ENCODE measurements at regions not wholly inside any gene's neighbourhood (a gene's known extent, or its start where the extent isn't known, plus 50 kb on each side); places are given as distances from the start of the nearest gene placed in this dataset.
A peak's percentile ranks its signal among the peaks of the same experiment; 100 is the strongest.

- H3K56ac ChIP-seq (ENCODE audit: low read length): no peak overlapping the region
- H2BK5ac ChIP-seq (ENCODE audit: low read length): no peak overlapping the region
- H2BK15ac ChIP-seq (replicated peaks; ENCODE audit: low read depth): no peak overlapping the region
- no peak overlapping the region for H4K8ac ChIP-seq (ENCODE audit: low read depth, low read length)
- no peak for DNase-seq
- no peak overlapping the region for H4K5ac ChIP-seq (ENCODE audit: low read length)
- H3K9ac ChIP-seq (ENCODE audit: low read length): no peak overlapping the region
- no peaks in the 10 kb centered on the region for H3K79me2 ChIP-seq (ENCODE audit: control insufficient read depth, insufficient read depth, low read length)
- no peak overlapping the region for H2BK120ac ChIP-seq (ENCODE audit: low read depth, low read length)
- no peak overlapping the region for H2AK5ac ChIP-seq (ENCODE audit: low read length)
- H3K4me3 ChIP-seq (ENCODE audit: low read length): no peak overlapping the region
- no peaks in the 10 kb centered on the region for H3K36me3 ChIP-seq (ENCODE audit: control insufficient read depth, insufficient read depth, low read length)
- no CpG with 5 or more reads among the region's 2 CpGs for WGBS (ENCODE audit: extremely low coverage, insufficient coverage, low lambda C conversion rate)
- no peak overlapping the region for H3K27ac ChIP-seq (ENCODE audit: low read depth, low read length)
- no peak overlapping the region for H3K4me2 ChIP-seq (ENCODE audit: low read length)
- H3K4me1 ChIP-seq (ENCODE audit: control insufficient read depth, low read depth, low read length): no peaks in the 10 kb centered on the region
- no peaks in the 10 kb centered on the region for H3K79me1 ChIP-seq (ENCODE audit: low read length)
- no peaks in the 10 kb centered on the region for H3K27me3 ChIP-seq (ENCODE audit: insufficient read depth, low read length, poor library complexity)
- no peak overlapping the region for H3K18ac ChIP-seq (ENCODE audit: low read length)
- H3K23ac ChIP-seq (ENCODE audit: low read length): no peak overlapping the region
- H3K4ac ChIP-seq (ENCODE audit: low read depth, low read length): no peak overlapping the region
Measured at GRCh38 chr2:11071939-11072338, 83.3 kb upstream of the SLC66A3 start.

- Histone ChIP-seq H3K36me3 (ENCODE audit: control insufficient read depth, insufficient read depth, low read length) (no peaks in the 10 kb centered on the region), H4K5ac (ENCODE audit: low read length) (no peak overlapping the region), H3K79me2 (ENCODE audit: control insufficient read depth, insufficient read depth, low read length) (no peaks in the 10 kb centered on the region), H2BK120ac (ENCODE audit: low read depth, low read length) (no peak overlapping the region), H3K56ac (ENCODE audit: low read length) (no peak overlapping the region), H3K27me3 (ENCODE audit: insufficient read depth, low read length, poor library complexity) (no peaks in the 10 kb centered on the region), H3K4ac (ENCODE audit: low read depth, low read length) (no peak overlapping the region), H3K23ac (ENCODE audit: low read length) (no peak overlapping the region), H3K27ac (ENCODE audit: low read depth, low read length) (no peak overlapping the region), H3K4me3 (ENCODE audit: low read length) (no peak overlapping the region), H3K9ac (ENCODE audit: low read length) (no peak overlapping the region), H2BK15ac (replicated peaks; ENCODE audit: low read depth) (no peak overlapping the region), H3K79me1 (ENCODE audit: low read length) (no peaks in the 10 kb centered on the region), H2BK5ac (ENCODE audit: low read length) (no peak overlapping the region), H3K18ac (ENCODE audit: low read length) (no peak overlapping the region), H4K8ac (ENCODE audit: low read depth, low read length) (no peak overlapping the region), H3K4me1 (ENCODE audit: control insufficient read depth, low read depth, low read length) (no peaks in the 10 kb centered on the region), H3K4me2 (ENCODE audit: low read length) (no peak overlapping the region), H2AK5ac (ENCODE audit: low read length) (no peak overlapping the region)
- no peak for DNase-seq
- no CpG with 5 or more reads among the region's 6 CpGs for WGBS (ENCODE audit: extremely low coverage, insufficient coverage, low lambda C conversion rate)
Measured at GRCh38 chr2:11072550-11072949, 82.7 kb upstream of the SLC66A3 start.

- Histone ChIP-seq H3K4me3 (ENCODE audit: low read length) (no peak overlapping the region), H4K5ac (ENCODE audit: low read length) (no peak overlapping the region), H3K4me2 (ENCODE audit: low read length) (no peak overlapping the region), H3K23ac (ENCODE audit: low read length) (no peak overlapping the region), H3K56ac (ENCODE audit: low read length) (peak overlapping the region; percentile 43), H4K8ac (ENCODE audit: low read depth, low read length) (no peak overlapping the region), H3K4me1 (ENCODE audit: control insufficient read depth, low read depth, low read length) (no peaks in the 10 kb centered on the region), H3K79me1 (ENCODE audit: low read length) (no peaks in the 10 kb centered on the region), H2BK15ac (replicated peaks; ENCODE audit: low read depth) (no peak overlapping the region), H2BK120ac (ENCODE audit: low read depth, low read length) (no peak overlapping the region), H3K79me2 (ENCODE audit: control insufficient read depth, insufficient read depth, low read length) (no peaks in the 10 kb centered on the region), H3K27me3 (ENCODE audit: insufficient read depth, low read length, poor library complexity) (no peaks in the 10 kb centered on the region), H3K18ac (ENCODE audit: low read length) (no peak overlapping the region), H2AK5ac (ENCODE audit: low read length) (no peak overlapping the region), H3K27ac (ENCODE audit: low read depth, low read length) (no peak overlapping the region), H2BK5ac (ENCODE audit: low read length) (no peak overlapping the region), H3K4ac (ENCODE audit: low read depth, low read length) (no peak overlapping the region), H3K36me3 (ENCODE audit: control insufficient read depth, insufficient read depth, low read length) (no peaks in the 10 kb centered on the region), H3K9ac (ENCODE audit: low read length) (peak overlapping the region; percentile 20)
- DNase-seq: peak; percentile 86
- WGBS (ENCODE audit: extremely low coverage, insufficient coverage, low lambda C conversion rate): no CpG with 5 or more reads among the region's 10 CpGs
Measured at GRCh38 chr2:11073251-11073650, 82.0 kb upstream of the SLC66A3 start.

GRCh38 chr2:11073776-11074175 lies 81.5 kb upstream of the SLC66A3 start:
- no CpG with 5 or more reads among the region's 7 CpGs for WGBS (ENCODE audit: extremely low coverage, insufficient coverage, low lambda C conversion rate)
- Histone ChIP-seq H4K5ac (ENCODE audit: low read length) (no peak overlapping the region), H2BK120ac (ENCODE audit: low read depth, low read length) (no peak overlapping the region), H3K4me3 (ENCODE audit: low read length) (no peak overlapping the region), H3K9ac (ENCODE audit: low read length) (no peak overlapping the region), H3K79me1 (ENCODE audit: low read length) (no peaks in the 10 kb centered on the region), H2BK5ac (ENCODE audit: low read length) (no peak overlapping the region), H3K4ac (ENCODE audit: low read depth, low read length) (no peak overlapping the region), H3K27me3 (ENCODE audit: insufficient read depth, low read length, poor library complexity) (no peaks in the 10 kb centered on the region), H3K23ac (ENCODE audit: low read length) (no peak overlapping the region), H3K4me1 (ENCODE audit: control insufficient read depth, low read depth, low read length) (no peaks in the 10 kb centered on the region), H2AK5ac (ENCODE audit: low read length) (no peak overlapping the region), H3K36me3 (ENCODE audit: control insufficient read depth, insufficient read depth, low read length) (no peaks in the 10 kb centered on the region), H3K4me2 (ENCODE audit: low read length) (no peak overlapping the region), H3K79me2 (ENCODE audit: control insufficient read depth, insufficient read depth, low read length) (no peaks in the 10 kb centered on the region), H4K8ac (ENCODE audit: low read depth, low read length) (no peak overlapping the region), H3K27ac (ENCODE audit: low read depth, low read length) (no peak overlapping the region), H2BK15ac (replicated peaks; ENCODE audit: low read depth) (no peak overlapping the region), H3K18ac (ENCODE audit: low read length) (no peak overlapping the region), H3K56ac (ENCODE audit: low read length) (no peak overlapping the region)
- no peak for DNase-seq

GRCh38 chr2:11074246-11074820 lies 80.9 kb upstream of the SLC66A3 start:
- H2AK5ac ChIP-seq (ENCODE audit: low read length): no peak overlapping the region
- H3K4me3 ChIP-seq (ENCODE audit: low read length): no peak overlapping the region
- H3K18ac ChIP-seq (ENCODE audit: low read length): no peak overlapping the region
- H3K27ac ChIP-seq (ENCODE audit: low read depth, low read length): no peak overlapping the region
- H3K4me2 ChIP-seq (ENCODE audit: low read length): no peak overlapping the region
- H2BK15ac ChIP-seq (replicated peaks; ENCODE audit: low read depth): no peak overlapping the region
- no peaks in the 10 kb centered on the region for H3K27me3 ChIP-seq (ENCODE audit: insufficient read depth, low read length, poor library complexity)
- WGBS (ENCODE audit: extremely low coverage, insufficient coverage, low lambda C conversion rate): no CpG with 5 or more reads among the region's 13 CpGs
- no peak overlapping the region for H3K23ac ChIP-seq (ENCODE audit: low read length)
- no peak for DNase-seq
- H2BK120ac ChIP-seq (ENCODE audit: low read depth, low read length): no peak overlapping the region
- H3K79me1 ChIP-seq (ENCODE audit: low read length): no peaks in the 10 kb centered on the region
- no peak overlapping the region for H3K9ac ChIP-seq (ENCODE audit: low read length)
- H3K56ac ChIP-seq (ENCODE audit: low read length): no peak overlapping the region
- H3K4ac ChIP-seq (ENCODE audit: low read depth, low read length): no peak overlapping the region
- no peaks in the 10 kb centered on the region for H3K4me1 ChIP-seq (ENCODE audit: control insufficient read depth, low read depth, low read length)
- no peak overlapping the region for H4K5ac ChIP-seq (ENCODE audit: low read length)
- no peak overlapping the region for H2BK5ac ChIP-seq (ENCODE audit: low read length)
- no peaks in the 10 kb centered on the region for H3K36me3 ChIP-seq (ENCODE audit: control insufficient read depth, insufficient read depth, low read length)
- H3K79me2 ChIP-seq (ENCODE audit: control insufficient read depth, insufficient read depth, low read length): no peaks in the 10 kb centered on the region
- no peak overlapping the region for H4K8ac ChIP-seq (ENCODE audit: low read depth, low read length)

GRCh38 chr2:11075221-11075620 lies 80.0 kb upstream of the SLC66A3 start:
- Histone ChIP-seq H3K4me2 (ENCODE audit: low read length) (no peak overlapping the region), H3K79me1 (ENCODE audit: low read length) (no peaks in the 10 kb centered on the region), H3K36me3 (ENCODE audit: control insufficient read depth, insufficient read depth, low read length) (no peaks in the 10 kb centered on the region), H3K4me3 (ENCODE audit: low read length) (no peak overlapping the region), H3K79me2 (ENCODE audit: control insufficient read depth, insufficient read depth, low read length) (no peaks in the 10 kb centered on the region), H3K27ac (ENCODE audit: low read depth, low read length) (no peak overlapping the region), H2BK5ac (ENCODE audit: low read length) (no peak overlapping the region), H2AK5ac (ENCODE audit: low read length) (no peak overlapping the region), H3K4ac (ENCODE audit: low read depth, low read length) (no peak overlapping the region), H3K27me3 (ENCODE audit: insufficient read depth, low read length, poor library complexity) (no peaks in the 10 kb centered on the region), H3K23ac (ENCODE audit: low read length) (no peak overlapping the region), H3K4me1 (ENCODE audit: control insufficient read depth, low read depth, low read length) (no peaks in the 10 kb centered on the region), H3K56ac (ENCODE audit: low read length) (no peak overlapping the region), H3K9ac (ENCODE audit: low read length) (no peak overlapping the region), H3K18ac (ENCODE audit: low read length) (no peak overlapping the region), H4K5ac (ENCODE audit: low read length) (no peak overlapping the region), H2BK15ac (replicated peaks; ENCODE audit: low read depth) (no peak overlapping the region), H4K8ac (ENCODE audit: low read depth, low read length) (no peak overlapping the region), H2BK120ac (ENCODE audit: low read depth, low read length) (no peak overlapping the region)
- DNase-seq: no peak
- WGBS (ENCODE audit: extremely low coverage, insufficient coverage, low lambda C conversion rate): no CpG with 5 or more reads among the region's 5 CpGs
